Type B pancreatic cell (in vitro differentiated cells): ENCODE measurements at regions not wholly inside any gene's neighbourhood (a gene's known extent, or its start where the extent isn't known, plus 50 kb on each side); places are given as distances from the start of the nearest gene placed in this dataset.

Experiments
- DNase-seq: peaks from one replicate; pipeline ENCODE4 v3.0.0; 2021; ENCODE audit warnings: mixed read lengths; ENCODE audit not compliant: unreplicated experiment; ENCODE audit errors: extremely low spot score
- H3K27ac Mint-ChIP-seq: 2 replicates; pipeline ENCODE4 v1.8.0; 2021; ENCODE audit warnings: mild to moderate bottlenecking, mixed read lengths
- H3K27me3 Mint-ChIP-seq: 2 replicates; pipeline ENCODE4 v1.8.0; 2021; ENCODE audit warnings: mixed read lengths
- H3K36me3 Mint-ChIP-seq: 2 replicates; pipeline ENCODE4 v1.8.0; 2021; ENCODE audit warnings: mixed read lengths
- H3K4me1 Mint-ChIP-seq: one replicate; pipeline ENCODE4 v1.8.0; 2021; ENCODE audit warnings: mixed read lengths; ENCODE audit not compliant: unreplicated experiment
- H3K4me3 Mint-ChIP-seq: 2 replicates; pipeline ENCODE4 v1.8.0; 2021; ENCODE audit warnings: mild to moderate bottlenecking, mixed read lengths
- H3K9me3 Mint-ChIP-seq: 2 replicates; pipeline ENCODE4 v1.8.0; 2021; ENCODE audit warnings: mixed read lengths
- CTCF ChIP-seq: fragments of 200-600 bp; sonication (generic); conservative IDR thresholded peaks from 2 replicates; pipeline ENCODE4 v1.5.0; 2021; ENCODE audit warnings: antibody characterized with exemption, mild to moderate bottlenecking

DNA sequence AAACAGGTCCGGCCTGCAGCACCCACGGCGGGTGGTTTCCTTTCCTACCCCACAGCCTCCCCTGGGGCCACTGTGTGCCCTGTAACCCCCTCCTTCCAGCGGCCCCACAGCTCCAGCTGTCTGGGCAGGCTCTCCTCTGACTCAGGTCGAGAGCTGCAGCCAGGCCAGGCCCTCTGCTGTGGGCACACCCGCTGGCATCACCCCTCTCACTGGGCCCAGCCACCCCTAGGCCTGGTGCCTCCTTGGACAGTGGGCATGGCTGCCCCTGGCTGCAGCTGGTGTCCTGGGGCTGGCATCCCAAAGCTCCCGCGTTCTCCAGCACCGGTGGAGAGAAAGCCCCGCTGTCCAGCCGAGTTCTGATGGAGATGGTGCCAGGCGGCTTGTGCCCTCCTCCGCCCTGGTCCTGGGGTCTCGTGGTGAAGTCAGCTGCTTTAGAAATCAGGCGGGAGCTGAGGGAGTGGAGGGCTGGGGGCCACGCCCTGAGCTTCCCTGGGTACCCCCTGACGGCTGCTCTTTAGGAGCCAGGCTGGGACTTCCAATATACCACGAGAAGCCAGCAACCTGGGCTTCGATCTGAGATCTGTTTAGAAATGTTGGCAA, 114.9 kb downstream of the KIF26A start:
- no peak overlapping the region for H3K4me3 Mint-ChIP-seq
- TF ChIP-seq CTCF: no peak
- H3K9me3 Mint-ChIP-seq: no peaks in the 10 kb centered on the region
- no peak overlapping the region for H3K27ac Mint-ChIP-seq
- peak; percentile 60 for DNase-seq
- H3K36me3 Mint-ChIP-seq: no peaks in the 10 kb centered on the region
- H3K4me1 Mint-ChIP-seq: peaks cover 11% of the 10 kb centered on the region
- peaks cover 15% of the 10 kb centered on the region for H3K27me3 Mint-ChIP-seq

GRCh38 chr14:104253901-104254353, 115.5 kb downstream of the KIF26A start:
- Mint-ChIP-seq H3K27me3 (peaks cover 15% of the 10 kb centered on the region), H3K4me1 (peaks cover 11% of the 10 kb centered on the region), H3K9me3 (no peaks in the 10 kb centered on the region), H3K27ac (no peak overlapping the region), H3K4me3 (no peak overlapping the region), H3K36me3 (no peaks in the 10 kb centered on the region)
- DNase-seq: peak; percentile 61
- TF ChIP-seq CTCF: no peak

- Mint-ChIP-seq H3K36me3 (no peaks in the 10 kb centered on the region), H3K4me1 (peaks cover 11% of the 10 kb centered on the region), H3K9me3 (no peaks in the 10 kb centered on the region), H3K4me3 (no peak overlapping the region), H3K27ac (no peak overlapping the region), H3K27me3 (peaks cover 15% of the 10 kb centered on the region)
- DNase-seq: peak; percentile 57
- TF ChIP-seq CTCF: no peak
Observed at GRCh38 chr14:104254735-104255400, 116.5 kb downstream of the KIF26A start.

DNA sequence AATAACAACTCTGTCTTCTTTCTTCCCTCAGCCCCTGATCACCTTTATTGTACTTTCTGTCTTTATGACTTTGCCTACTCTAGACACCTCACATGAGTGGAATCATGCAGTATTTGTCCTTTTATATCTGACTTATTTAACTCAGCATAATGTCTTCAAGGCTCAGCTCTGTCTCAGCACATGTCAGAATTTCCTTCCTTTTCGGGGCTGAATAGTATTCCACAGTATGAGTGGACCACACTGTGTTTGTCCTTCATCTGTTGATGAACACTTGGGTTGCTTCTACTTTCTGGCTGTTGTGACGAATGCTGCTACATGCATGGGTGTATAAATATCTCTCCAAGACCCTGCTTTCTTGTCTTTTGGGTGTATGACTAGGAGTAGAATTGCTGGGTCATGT, 117.6 kb downstream of the KIF26A start:
- H3K4me3 Mint-ChIP-seq: no peak overlapping the region
- H3K9me3 Mint-ChIP-seq: peaks cover 4% of the 10 kb centered on the region

More for the DNA sequence above, 117.6 kb downstream of the KIF26A start:
- H3K4me1 Mint-ChIP-seq: peaks cover 11% of the 10 kb centered on the region
- DNase-seq: peak; percentile 7
- H3K36me3 Mint-ChIP-seq: no peaks in the 10 kb centered on the region
- peaks cover 19% of the 10 kb centered on the region for H3K27me3 Mint-ChIP-seq
- TF ChIP-seq CTCF: no peak
- H3K27ac Mint-ChIP-seq: no peak overlapping the region
